Astrocyte of the spinal cord (primary cell): ENCODE measurements at regions not wholly inside any gene's neighbourhood (a gene's known extent, or its start where the extent isn't known, plus 50 kb on each side); places are given as distances from the start of the nearest gene placed in this dataset.

Source experiments
- DNase-seq: peaks from one replicate; pipeline ENCODE4 v3.0.0; 2011; ENCODE audit warnings: low read depth, low spot score
- H3K4me3 ChIP-seq: 2 replicates; pipeline ENCODE4 v1.5.1; 2011; ENCODE audit warnings: low read depth, mild to moderate bottlenecking, low read length, moderate library complexity
- in situ Hi-C: cut with HindIII; loops from 2 replicates; pipeline ENCODE4 v1.10.0; 2017; ENCODE audit warnings: low sequenced_read_pairs
- TF ChIP-seq, protein P1 (sequence below): IDR thresholded peaks from 2 replicates; pipeline ENCODE4 v1.5.1; 2012; ENCODE audit warnings: low read depth, mild to moderate bottlenecking, low read length, inconsistent platforms

DNA sequence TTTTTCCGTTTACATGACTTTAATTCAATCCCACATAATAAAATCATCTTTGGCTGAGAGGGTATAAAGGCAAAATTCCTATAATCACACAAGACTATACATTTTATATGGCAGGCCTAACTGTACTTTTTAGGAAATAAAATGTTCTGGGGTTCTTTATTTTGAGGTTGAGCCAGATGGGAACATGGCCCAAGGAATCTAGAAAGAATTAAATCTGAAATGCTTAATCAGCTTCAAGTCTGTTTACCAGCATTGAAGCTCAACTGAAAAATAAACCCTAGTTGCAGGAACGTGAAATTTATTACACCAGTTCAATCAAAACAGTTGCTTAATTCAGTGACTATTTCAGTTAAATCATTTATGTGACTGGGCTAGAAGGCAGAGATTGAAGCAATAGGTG is 191.0 kb upstream of the BTG1 start:
- in situ Hi-C loops: no loop called here
- TF ChIP-seq, protein P1, sequence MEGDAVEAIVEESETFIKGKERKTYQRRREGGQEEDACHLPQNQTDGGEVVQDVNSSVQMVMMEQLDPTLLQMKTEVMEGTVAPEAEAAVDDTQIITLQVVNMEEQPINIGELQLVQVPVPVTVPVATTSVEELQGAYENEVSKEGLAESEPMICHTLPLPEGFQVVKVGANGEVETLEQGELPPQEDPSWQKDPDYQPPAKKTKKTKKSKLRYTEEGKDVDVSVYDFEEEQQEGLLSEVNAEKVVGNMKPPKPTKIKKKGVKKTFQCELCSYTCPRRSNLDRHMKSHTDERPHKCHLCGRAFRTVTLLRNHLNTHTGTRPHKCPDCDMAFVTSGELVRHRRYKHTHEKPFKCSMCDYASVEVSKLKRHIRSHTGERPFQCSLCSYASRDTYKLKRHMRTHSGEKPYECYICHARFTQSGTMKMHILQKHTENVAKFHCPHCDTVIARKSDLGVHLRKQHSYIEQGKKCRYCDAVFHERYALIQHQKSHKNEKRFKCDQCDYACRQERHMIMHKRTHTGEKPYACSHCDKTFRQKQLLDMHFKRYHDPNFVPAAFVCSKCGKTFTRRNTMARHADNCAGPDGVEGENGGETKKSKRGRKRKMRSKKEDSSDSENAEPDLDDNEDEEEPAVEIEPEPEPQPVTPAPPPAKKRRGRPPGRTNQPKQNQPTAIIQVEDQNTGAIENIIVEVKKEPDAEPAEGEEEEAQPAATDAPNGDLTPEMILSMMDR: no peak
- no peak overlapping the region for H3K4me3 ChIP-seq
- DNase-seq: no peak

DNA sequence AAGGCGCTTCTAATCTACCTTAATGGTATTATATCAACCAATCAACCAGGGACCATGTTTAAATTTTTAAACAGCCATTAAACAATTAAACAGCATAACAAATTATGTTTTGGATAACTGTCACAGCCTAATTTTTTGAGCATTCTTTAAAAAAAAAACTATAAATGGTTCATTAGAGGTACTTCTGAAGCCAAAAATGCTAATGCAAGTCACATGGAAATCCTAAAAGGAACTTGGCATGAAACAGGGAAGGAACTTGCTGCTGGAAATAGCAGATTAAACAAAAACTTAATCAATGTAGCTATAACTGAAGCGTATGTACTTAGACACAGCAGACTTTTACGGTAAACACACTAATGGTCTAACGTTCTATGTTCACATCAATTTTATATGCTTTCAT is 190.2 kb upstream of the BTG1 start:
- DNase-seq: no peak
- no peak overlapping the region for H3K4me3 ChIP-seq
- in situ Hi-C loops: no loop called here
- TF ChIP-seq, protein P1: no peak

GRCh38 chr12:92334552-92334951 is 188.9 kb upstream of the BTG1 start:
- H3K4me3 ChIP-seq: no peak overlapping the region
- DNase-seq: no peak
- in situ Hi-C loops: no loop called here
- TF ChIP-seq, protein P1: no peak

DNA sequence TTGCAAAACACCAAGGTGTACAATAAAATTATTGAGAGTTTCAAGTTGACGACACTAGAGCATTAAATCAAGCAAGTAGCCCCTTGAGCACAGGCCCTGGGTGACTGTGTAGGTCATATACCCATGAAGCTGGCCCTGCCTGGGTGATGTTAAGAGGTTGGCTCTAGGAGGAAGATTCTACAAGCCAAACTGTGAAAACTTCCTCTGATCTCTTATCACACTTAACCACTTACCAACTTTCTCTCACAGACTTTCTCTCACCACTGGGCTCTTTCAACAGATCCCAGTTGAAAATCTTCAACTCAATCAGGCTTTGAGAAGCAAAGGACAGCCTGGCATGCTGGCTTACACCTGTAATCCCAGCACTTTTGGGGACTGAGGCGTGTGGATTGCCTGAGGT is 186.9 kb upstream of the BTG1 start:
- in situ Hi-C loops: no loop called here
- TF ChIP-seq, protein P1: no peak
- no peak for DNase-seq
- no peak overlapping the region for H3K4me3 ChIP-seq

- H3K4me3 ChIP-seq: no peak overlapping the region
- TF ChIP-seq, protein P1: no peak
- no peak for DNase-seq
- in situ Hi-C loops: no loop called here
Measured at GRCh38 chr12:92331383-92331782, 185.7 kb upstream of the BTG1 start.

GRCh38 chr12:92330654-92331053 is 185.0 kb upstream of the BTG1 start:
- no peak for DNase-seq
- TF ChIP-seq, protein P1: no peak
- in situ Hi-C loops: no loop called here
- no peak overlapping the region for H3K4me3 ChIP-seq

GRCh38 chr12:92326877-92327276 is 181.2 kb upstream of the BTG1 start:
- no peak for DNase-seq
- in situ Hi-C loops: no loop called here
- H3K4me3 ChIP-seq: no peak overlapping the region
- TF ChIP-seq, protein P1: no peak
